ENCODE measurements at regions not wholly inside any gene's neighbourhood (a gene's known extent, or its start where the extent isn't known, plus 50 kb on each side); places are given as distances from the start of the nearest gene placed in this dataset.
"Not testable (repeated sequence)": the region's sequence is repeated elsewhere in the genome, so short reads cannot be mapped to it uniquely, and the experiment has no call there.

DNA sequence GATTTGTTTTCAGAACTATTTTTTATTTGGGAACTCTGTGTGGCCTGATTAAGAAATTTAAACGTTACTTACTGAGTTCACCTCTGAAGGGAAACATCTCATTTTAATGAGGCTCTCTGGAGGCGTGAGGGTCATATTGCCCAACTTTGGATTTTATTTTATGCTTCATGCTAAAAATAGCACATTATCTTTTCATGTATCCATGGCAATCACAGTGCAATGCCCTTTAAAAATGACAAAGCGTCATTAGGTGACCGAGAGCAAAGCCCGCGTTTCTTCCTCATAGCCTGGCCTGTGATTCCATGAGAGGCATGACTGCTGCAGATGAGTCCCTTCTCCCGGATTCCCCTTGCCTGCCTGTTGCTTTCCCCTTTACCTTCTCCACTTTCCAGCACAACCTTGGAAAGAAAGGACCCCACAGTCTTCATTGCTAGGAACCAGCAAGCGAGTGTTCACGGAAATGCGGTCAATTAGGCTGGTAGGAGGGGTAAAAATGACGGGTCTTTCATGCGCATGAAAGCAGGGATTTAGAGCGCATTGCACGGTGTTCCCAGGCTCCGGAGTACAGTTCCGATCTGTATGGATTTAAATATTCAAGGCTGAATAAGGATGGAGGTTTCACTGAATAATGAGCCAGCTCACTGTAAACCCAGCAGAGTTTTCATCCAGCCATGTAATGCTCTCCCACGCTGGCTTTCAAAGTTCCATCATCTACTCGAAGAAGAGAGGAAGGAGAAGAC is 98.2 kb upstream of the PITRM1 start:
- DNase-seq (ENCODE audit: low read depth): no peak

DNA sequence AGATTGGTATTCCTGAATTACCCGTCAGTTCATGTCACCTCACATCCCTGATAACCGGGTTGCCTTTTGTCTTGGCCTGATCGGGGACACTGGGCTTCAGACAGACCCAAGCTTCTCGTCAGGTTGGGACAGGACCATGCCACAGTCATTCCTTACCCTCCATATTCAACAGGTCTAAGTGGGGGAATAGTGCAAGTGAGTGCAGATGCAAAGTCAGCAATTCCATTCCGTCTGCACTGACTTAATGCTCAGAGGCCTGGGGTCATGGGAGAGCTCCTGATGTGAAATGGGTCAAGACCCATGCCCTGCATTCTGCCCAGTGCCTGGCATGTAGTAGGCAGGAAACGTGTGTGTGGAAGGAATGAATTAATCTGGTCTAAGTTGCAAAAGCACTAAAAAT is 95.4 kb upstream of the PITRM1 start:
- DNase-seq (ENCODE audit: low read depth): no peak

DNA sequence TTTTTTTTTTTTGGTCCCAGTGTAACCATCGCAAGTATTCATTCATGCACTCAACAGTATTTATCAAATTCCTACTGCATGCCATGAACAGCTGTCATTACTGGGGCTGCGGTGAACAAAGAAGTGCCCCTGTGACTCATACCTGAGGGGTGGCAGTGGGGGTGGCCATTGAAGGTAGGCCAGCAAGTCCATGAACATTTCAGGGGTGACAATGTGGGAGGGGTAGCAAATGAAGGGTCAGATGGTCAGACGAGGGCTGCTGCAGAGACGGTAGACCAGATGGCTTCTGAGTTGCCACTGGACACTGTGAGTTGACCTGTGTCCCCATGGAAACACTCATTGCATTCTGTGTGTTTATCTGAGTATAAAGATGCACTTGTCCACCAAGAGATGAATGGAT is 92.5 kb upstream of the PITRM1 start:
- no peak for DNase-seq (ENCODE audit: low read depth)

DNA sequence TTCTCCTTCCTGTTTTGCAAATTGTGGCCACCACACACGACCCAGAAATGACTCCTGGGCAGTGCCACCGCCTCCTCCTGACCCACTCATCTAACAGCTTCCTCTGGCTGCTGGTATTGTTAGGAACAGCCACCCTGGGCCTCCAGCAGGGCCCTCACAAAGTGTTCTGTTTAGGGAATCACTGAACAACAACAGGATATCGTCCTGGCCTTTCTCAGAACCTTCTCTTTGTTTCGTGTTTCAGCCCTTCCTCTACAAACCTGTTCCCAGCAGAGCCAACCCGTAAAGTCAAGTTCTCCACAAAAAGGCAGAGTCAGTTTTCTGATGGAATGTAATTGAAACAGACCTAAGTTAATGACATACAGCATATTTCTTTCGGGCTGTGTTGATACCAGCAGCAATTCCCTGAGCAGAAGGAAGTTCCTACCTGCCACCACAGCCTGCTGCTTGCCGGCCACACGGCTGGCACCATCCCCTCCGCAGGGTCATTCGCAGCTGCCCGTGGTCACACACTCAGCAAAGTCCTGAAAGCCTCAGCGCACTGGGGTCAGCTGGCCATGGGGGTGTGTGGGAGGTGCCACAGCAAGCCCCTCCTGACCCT is 91.7 kb upstream of the PITRM1 start:
- no peak for DNase-seq (ENCODE audit: low read depth)

DNA sequence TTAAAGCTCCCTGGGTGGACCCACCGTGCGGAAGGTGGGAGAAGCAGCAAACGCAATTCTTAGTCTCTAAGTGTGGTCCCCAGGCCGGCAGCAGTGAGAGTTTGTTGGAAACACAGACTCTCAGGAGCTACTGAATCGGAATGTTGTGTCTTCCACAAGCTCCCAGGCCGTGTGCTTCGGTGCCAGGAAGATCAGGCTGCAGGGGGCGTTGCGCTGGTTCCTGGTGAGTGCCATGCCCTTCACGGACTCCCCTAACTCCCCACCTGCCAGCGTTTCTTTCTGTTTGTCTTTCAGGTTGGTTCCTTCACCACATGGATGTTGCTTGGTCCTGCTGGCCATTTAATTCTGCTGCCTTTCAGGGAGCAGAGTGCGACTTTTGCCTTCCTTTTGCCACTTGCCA is 91.2 kb upstream of the PITRM1 start:
- DNase-seq (ENCODE audit: low read depth): no peak

DNA sequence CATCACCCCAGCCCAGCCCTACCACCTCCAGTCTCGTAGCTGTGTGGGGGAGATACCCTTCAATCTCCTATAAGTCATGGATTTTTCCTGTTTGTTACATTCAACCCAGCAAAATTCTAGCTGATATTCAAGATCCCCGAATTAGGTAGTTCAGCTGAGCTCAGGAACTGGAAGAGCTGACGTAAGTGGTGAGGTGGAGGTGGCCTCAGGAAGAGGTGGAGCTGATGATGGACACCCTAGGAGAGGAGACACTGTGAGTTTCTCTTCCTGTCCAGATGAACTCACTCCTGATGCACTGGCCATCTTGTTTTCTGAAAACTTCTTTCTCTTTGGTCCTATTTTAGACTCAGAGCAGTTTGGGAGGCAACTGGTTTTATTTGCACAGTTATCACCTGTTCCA is 90.5 kb upstream of the PITRM1 start:
- DNase-seq (ENCODE audit: low read depth): no peak

DNA sequence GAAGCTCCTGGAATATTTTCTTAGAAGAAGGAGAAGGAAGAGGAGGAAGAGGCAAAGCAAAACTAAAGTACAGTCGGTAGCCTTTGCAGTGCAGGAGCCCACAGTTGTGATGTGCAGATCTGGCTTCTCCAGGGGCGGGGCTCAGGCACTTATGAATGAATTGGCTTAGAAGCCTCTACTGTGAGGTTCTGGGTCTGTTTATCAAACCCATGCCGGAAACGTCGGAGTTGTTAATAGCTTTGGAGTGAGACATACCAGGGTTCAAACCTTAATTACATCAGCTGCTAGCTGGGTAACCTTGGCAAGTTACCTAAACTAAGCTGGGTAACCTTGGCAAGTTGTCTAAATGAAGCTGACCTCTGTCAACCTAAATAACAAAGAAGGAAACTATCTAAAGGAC is 89.3 kb upstream of the PITRM1 start:
- DNase-seq (ENCODE audit: low read depth): no peak

DNA sequence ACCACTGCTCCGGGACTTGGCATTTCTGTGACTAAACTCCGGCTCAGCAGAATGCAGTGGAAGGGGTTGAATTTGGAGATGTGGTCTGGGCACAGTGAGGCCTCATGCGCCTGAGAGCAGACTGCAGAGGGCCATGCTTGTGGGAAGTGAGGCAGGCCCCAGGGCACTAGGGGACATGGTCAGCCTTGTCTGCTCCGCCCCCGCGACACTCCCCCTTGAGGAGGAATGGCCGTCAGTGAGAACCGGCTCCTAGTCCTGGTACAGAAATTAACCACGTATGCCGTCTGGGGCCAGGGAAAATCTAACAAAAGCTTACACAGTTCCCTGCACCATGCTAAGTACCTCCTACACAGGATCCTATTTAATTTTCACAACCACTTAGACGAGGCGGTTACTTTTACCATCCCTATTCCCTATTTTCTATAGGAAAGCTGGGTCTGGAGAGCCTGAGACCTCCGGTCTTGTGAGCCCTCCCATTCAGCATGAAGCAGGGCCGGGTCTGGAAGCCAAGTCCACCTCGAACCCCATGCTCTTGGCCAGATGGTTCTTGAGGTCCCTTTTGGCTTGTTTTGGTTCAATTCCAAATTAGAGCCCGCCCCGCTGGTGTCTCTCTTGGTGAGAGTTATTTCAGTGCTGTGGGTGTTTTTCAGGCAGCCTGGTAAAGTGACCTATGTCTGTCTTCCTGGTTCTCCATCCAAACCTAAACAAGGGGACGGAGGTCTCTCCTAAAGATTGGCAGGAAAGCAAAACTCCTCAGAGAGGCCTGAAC is 87.7 kb upstream of the PITRM1 start:
- DNase-seq (ENCODE audit: low read depth): no peak

DNA sequence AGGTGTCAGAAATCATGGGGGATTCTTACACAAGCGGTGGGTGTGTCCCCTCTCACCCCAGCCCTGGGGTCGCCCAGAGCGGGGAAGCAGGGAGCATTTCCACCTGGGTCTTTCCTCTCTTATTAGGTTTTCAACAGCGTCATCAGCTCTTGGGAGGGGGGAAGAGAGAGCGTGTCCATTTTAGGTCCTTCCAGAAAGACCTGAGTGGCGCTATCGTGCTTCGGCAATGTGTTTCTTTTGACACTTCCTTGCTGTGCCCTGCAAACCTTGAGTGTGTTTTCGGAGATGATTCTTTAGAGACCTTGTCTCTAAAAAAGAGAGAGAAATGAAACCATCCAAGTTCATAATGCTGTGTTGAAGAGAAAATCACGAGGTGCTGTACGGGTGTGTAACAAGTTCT is 86.9 kb upstream of the PITRM1 start:
- no peak for DNase-seq (ENCODE audit: low read depth)

DNA sequence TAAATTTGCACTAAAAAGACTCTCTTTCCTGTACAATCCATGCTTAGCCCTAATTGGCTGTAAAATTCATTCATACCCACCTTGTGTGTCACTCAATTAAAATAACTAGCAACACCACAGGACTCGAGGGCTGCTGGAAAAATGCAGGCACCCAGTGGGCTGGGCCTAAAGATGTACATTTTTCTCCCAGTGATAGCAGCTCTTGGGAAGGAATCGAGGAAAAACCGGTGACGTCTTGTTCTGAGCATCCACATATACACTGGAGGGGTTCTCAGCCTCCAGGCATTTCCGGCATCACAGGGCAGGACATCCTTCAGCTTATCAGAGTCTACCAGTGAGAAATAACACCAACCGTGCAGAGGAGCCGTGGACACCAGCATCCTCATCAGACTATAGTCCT is 85.8 kb upstream of the PITRM1 start:
- DNase-seq (ENCODE audit: low read depth): no peak

DNA sequence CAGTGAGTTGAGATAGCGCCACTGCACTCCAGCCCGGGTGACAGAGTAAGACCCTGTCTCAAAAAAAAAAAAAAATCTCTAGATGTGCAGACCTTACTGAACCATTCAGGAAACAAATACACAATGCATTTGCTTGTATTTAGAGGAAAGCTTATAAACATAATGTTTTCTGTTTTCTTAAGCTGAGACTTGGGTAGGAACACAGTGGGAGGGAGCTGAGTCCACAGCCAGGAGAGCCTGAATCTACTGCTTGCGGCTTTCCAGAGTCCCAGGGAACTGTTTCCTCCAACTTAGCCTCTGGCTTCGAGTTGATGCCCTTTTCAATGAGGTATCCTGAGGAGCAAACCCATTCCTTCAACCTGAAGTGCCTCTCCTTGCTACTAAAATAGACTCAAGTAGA is 83.0 kb upstream of the PITRM1 start:
- DNase-seq (ENCODE audit: low read depth): no peak

DNA sequence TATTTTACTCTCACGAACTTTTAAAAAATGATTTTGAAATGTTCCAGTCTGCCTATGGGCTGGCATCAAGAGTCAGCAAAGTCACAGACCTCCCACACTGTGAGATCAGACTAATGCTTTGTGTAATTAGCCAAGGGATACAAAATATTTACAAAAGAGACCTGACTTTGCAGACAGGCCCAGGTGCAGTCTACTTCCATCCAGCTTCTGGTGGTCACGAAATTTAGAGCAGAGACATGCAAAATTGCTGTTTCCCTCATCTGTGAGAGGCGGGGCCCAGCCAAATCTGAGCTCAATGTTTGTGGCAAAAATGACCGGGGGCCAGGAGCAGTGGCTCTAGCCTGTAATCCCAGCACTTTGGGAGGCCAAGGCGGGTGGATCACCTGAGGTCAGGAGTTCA is 82.5 kb upstream of the PITRM1 start:
- no peak for DNase-seq (ENCODE audit: low read depth)

DNA sequence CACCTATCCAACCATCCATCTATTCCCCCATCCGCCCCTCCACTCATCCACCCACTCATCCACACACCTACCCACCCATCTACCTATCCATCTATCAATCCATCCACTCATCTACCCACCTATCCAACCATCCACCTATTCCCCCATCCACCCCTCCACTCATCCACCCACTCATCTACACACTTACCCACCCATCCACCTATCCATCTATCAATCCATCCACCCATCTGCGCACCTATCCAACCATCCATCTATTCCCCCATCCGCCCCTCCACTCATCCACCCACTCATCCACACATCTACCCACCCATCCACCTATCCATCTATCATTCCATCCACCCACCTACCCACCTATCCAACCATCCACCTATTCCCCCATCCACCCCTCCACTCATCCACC is 81.4 kb upstream of the PITRM1 start:
- DNase-seq (ENCODE audit: low read depth): not testable (repeated sequence)

DNA sequence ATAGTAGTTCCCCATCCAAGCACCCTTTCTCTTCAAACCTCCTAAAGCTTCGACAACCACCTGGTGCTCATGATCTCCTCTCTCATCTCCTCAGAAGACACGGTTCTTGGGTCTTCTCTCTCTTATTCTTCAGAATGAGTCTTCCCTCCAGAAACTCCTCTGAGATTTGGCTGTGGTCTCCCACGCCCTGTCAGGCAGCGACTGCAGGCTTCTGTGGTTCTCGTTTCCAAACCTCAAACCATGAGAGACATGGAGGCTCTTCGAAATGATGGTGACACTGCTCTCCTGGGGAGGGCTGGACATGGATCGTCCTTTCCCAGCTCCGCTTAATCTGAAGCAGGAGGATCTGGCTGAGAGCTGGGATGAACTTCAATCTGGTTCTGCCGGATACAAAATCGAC is 78.6 kb upstream of the PITRM1 start:
- no peak for DNase-seq (ENCODE audit: low read depth)

DNA sequence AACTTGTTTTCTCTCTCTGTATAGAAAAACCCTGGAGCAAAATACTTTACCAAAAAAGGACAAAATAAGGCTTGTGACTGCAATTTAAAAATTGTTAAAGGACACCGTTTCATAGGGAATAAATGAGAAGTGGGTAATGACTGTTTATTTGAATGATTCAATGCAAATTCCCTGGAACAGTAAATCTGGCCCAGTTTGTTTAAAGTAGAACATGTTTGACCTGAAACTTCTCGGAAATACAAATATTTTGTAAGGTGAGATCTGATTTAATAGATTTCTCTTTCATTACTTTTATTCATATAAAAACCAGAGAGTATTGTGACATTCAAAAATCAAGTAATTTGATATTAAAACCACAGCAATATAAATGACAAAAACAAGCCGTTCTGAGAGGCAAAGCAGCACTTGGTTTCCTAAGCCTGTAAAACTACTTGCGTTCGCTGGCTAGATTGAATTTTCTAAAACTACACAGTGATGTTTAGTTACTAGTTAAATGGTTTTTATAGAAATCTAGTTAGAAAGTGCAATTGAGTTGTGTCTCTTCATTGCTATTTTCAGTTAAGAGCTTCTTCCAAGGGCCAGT is 76.8 kb upstream of the PITRM1 start:
- no peak for DNase-seq (ENCODE audit: low read depth)

DNA sequence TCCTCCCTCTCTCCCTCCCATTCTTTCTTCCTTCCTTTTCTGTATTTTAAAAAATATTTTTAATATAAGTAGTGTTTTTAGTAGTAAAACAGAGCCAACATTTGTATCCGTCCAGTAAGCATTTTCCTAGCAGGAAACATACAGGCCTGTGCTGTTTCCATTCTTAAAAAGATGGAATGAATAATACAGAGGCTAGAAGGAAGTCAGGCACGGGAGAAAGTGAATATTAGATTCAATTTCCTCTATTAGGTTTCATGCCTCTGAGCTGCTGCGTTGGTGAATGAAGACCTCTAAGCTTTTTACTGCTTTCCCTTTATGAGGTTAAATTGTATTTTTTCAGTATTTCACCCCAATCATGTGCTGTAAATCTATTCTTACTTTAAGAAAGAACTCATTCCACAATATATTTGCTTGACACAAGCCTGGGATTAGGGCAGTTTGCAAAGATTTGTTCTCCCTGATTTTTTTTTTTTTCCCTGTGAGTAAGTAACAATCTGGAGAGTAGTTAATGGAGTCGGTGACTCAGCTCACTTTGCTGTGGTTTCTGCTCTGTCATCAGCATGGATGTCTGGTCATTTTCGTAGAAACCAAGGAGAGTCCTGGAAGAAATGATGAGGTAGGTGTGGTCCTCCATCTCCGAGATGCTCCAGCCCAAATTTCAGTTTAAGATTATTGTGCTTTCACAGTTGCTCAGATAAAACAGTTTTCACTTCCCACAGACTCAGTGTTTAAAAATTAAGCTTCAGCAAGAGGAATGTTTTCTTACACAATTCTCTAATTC is 76.1 kb upstream of the PITRM1 start:
- DNase-seq (ENCODE audit: low read depth): no peak

DNA sequence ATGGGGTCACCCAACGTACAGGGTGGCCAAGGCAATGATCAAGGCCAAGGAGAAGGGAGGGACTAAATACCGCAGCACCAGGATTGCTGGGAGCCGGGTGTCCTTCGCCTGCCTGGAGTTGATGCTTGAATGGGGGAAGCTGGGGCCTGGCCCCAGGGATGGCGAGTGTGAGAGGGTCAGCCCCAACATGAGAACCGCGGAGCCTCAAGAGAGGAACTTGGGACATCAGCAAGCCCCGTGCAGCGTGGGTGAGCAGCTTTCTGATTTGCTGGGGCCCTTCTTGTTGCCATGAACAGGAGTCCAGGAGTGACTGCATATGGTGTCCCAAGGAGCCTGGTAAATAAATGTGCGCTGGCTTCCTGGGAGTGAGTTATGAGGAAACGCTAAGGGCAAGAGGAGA is 72.8 kb upstream of the PITRM1 start:
- DNase-seq (ENCODE audit: low read depth): no peak

DNA sequence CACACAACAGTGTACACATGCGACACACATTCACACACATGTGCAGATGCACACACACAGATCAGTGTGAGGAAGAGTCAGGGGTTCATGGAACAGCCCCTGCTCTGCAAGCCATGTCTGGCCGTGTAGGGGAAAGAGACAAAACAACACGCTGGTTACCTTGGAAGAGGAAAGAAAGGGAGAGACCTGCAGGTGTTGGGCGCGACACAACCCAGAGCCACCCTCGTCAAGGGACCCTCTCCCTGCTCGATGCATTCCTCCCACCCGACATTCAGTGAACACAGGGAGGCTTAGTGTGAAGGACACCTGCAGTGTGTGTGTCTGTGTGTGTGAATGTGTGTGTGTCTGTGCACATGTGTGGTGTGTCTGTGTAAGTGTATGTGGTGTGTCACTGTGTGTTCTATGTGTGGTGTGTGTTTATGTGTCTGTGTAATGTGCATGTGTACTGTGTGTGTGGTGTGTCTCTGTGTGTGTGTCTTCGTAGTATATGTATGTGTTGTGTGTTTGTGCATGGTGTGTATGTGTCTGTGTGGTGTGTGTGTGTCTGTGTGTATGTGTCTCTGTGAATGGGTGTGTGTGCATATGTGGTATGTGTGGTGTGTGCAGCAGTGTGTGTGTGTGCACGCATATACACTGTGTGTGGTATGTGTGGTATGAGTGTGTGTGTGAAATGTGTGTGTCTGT is 69.5 kb upstream of the PITRM1 start:
- DNase-seq (ENCODE audit: low read depth): no peak

DNA sequence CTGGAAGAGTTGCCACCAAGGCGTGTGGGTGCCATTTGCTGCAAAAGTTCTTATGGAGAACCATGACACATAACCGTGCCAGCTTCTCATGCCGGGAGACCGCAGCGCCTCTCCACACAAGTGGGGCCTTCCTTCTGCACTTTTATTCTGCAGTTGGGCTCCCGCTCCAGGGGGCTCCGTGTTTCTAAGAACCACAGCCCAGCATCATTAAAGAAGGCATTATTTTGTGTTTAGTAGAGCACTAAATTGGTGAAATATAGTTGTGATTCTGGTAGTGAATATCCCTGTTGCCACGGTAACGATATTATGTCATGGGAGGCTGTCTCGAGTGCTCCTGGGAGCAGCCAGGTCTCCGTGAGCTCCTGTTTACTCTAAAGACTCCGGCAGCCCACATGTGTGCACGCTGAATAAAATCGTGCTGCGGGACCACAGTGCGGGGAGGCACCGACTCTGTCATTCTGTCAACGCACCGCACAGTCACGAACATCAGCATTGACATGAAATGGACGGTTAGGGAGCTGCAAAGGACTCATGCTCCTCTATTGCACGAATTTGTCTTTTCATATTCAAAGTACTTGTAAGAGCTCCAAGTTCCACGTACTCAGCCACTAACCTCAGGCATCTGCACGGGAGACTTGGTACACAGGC is 68.8 kb upstream of the PITRM1 start:
- no peak for DNase-seq (ENCODE audit: low read depth)

DNA sequence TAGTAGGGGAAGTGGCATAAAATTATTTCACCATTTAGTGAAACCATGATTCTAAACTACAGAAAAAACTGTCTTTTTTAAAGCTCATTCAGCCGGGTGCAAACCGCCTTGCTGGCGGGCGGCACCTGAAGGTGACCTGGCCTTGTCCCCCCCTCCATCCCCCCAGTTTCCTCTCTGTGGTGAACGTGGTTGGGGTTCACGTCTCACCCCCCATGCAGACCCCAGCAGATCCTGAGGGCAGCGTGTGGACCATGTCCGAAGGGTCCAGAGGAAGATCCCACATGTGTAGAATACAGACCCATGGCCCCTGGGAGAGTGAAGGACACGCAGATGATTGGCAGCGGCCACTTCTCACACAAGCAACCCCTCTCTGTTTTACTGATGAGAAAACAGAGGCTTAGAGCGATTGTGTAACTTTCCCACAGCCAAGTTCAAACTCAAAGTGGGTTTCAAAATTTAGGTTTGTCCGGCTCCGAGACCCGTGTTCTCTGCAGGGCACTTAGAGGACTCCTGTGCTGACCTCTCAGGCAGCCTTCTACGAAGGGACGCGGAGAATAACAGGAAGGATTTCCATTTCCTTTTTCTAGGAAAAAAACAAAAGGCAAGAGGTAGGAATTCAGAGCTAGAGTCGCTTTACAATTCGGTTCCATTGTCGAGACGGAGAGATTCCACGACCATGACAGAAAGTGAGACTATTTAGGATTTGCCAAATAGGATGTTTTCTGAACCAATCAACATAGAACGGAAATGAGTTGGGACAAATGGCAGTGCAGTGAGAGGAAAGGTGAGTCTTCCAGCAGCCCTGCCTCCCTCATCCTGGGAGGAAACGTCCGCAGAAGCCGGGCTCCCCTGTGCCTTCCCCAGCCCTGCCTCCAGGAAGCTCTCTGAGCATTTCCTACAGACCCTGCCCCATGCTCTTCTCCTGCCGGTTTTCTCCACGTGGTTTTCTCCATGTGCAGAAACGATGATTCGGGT is 67.6 kb upstream of the PITRM1 start:
- DNase-seq (ENCODE audit: low read depth): no peak

Data from forelimb muscle (tissue), 1 donor.